Activated CD4-positive, CD25-positive, alpha-beta regulatory T cell (primary cell): ENCODE measurements at regions not wholly inside any gene's neighbourhood (a gene's known extent, or its start where the extent isn't known, plus 50 kb on each side); places are given as distances from the start of the nearest gene placed in this dataset.

Experiments used
- DNase-seq, 4 experiments: peaks; one replicate each; lab custom pipeline; 2025; lab: John Stamatoyannopoulos, UW

GRCh38 chr10:113292086-113292485, 260.8 kb upstream of the HABP2 start:
- no peak for DNase-seq

GRCh38 chr10:113292743-113293142, 260.1 kb upstream of the HABP2 start:
- DNase-seq, result no peak

GRCh38 chr10:113293167-113293566, 259.7 kb upstream of the HABP2 start:
- no peak for DNase-seq

- no peak for DNase-seq
Observed at GRCh38 chr10:113294868-113295267, 258.0 kb upstream of the HABP2 start.

- DNase-seq, result no peak
Observed at GRCh38 chr10:113297226-113297625, 255.6 kb upstream of the HABP2 start.

- DNase-seq, result no peak
Observed at GRCh38 chr10:113298616-113299015, 254.2 kb upstream of the HABP2 start.

GRCh38 chr10:113300201-113300600, 252.7 kb upstream of the HABP2 start:
- no peak for DNase-seq

- no peak for DNase-seq
Observed at GRCh38 chr10:113300617-113301016, 252.2 kb upstream of the HABP2 start.

GRCh38 chr10:113301342-113301984, 251.4 kb upstream of the HABP2 start:
- DNase-seq, result no peak

GRCh38 chr10:113302062-113302461, 250.8 kb upstream of the HABP2 start:
- no peak for DNase-seq

- no peak for DNase-seq
Observed at GRCh38 chr10:113303544-113304146, 249.2 kb upstream of the HABP2 start.

- no peak for DNase-seq
Observed at GRCh38 chr10:113304726-113305125, 248.1 kb upstream of the HABP2 start.

GRCh38 chr10:113305871-113306270, 247.0 kb upstream of the HABP2 start:
- DNase-seq, result no peak

GRCh38 chr10:113309791-113310190, 243.1 kb upstream of the HABP2 start:
- no peak for DNase-seq

- no peak for DNase-seq
Observed at GRCh38 chr10:113310347-113310746, 242.5 kb upstream of the HABP2 start.

GRCh38 chr10:113313048-113313602, 239.7 kb upstream of the HABP2 start:
- DNase-seq, result no peak

GRCh38 chr10:113313722-113314121, 239.1 kb upstream of the HABP2 start:
- DNase-seq, result no peak

GRCh38 chr10:113316506-113316905, 236.3 kb upstream of the HABP2 start:
- DNase-seq, result no peak

GRCh38 chr10:113317489-113317888, 235.4 kb upstream of the HABP2 start:
- DNase-seq, result no peak

- DNase-seq, result no peak
Observed at GRCh38 chr10:113319479-113319878, 233.4 kb upstream of the HABP2 start.

- no peak for DNase-seq
Observed at GRCh38 chr10:113320211-113320610, 232.6 kb upstream of the HABP2 start.

- no peak for DNase-seq
Observed at GRCh38 chr10:113320987-113321386, 231.9 kb upstream of the HABP2 start.

- DNase-seq, result no peak
Observed at GRCh38 chr10:113322843-113323242, 230.0 kb upstream of the HABP2 start.

- no peak for DNase-seq
Observed at GRCh38 chr10:113323985-113324384, 228.9 kb upstream of the HABP2 start.
